HAP-1 (cell line): ENCODE measurements at regions not wholly inside any gene's neighbourhood (a gene's known extent, or its start where the extent isn't known, plus 50 kb on each side); places are given as distances from the start of the nearest gene placed in this dataset.

Experiments
- DNase-seq, 2 experiments: peaks; one replicate each; pipeline ENCODE4 v3.0.0-alpha.2; 2016 to 2020; ENCODE audit warnings: low spot score in 2 of 2
- H3K27me3 ChIP-seq: fragments of 250-450 bp; sonication (Bioruptor Pico); 2 replicates; pipeline ENCODE4 v1.5.1; 2020; ENCODE audit warnings: low read depth, mild to moderate bottlenecking, moderate library complexity
- H3K36me3 ChIP-seq: fragments of 250-450 bp; sonication (Bioruptor Pico); replicated peaks from 2 replicates; pipeline ENCODE4 v1.5.1; 2020; ENCODE audit warnings: mild to moderate bottlenecking
- H3K4me1 ChIP-seq: fragments of 250-450 bp; sonication (Bioruptor Pico); 2 replicates; pipeline ENCODE4 v1.5.1; 2020; ENCODE audit warnings: mild to moderate bottlenecking
- H3K4me3 ChIP-seq: fragments of 250-450 bp; sonication (Bioruptor Pico); 2 replicates; pipeline ENCODE4 v1.5.1; 2020; ENCODE audit warnings: mild to moderate bottlenecking, moderate library complexity
- H3K9me3 ChIP-seq: fragments of 250-450 bp; sonication (Bioruptor Pico); 2 replicates; pipeline ENCODE4 v1.5.1; 2020; ENCODE audit warnings: mild to moderate bottlenecking, moderate library complexity
- in situ Hi-C: fragments of 300-500 bp; cut with MboI; formaldehyde crosslinking; loops from 3 replicates; pipeline ENCODE4 v1.14.3; 2020; ENCODE audit warnings: low sequenced_read_pairs, inconsistent platforms, mixed read lengths

- in situ Hi-C loops, result no loop called here
- Histone ChIP-seq H3K36me3 (no peaks in the 10 kb centered on the region), H3K27me3 (no peaks in the 10 kb centered on the region), H3K9me3 (no peaks in the 10 kb centered on the region), H3K4me1 (peaks cover 14% of the 10 kb centered on the region), H3K4me3 (no peak overlapping the region)
- no peak for DNase-seq
These were observed 111.1 kb upstream of the RAP1B start for GRCh38 chr12:68499616-68500015.

GRCh38 chr12:68501226-68501625 is 109.5 kb upstream of the RAP1B start:
- Histone ChIP-seq H3K36me3 (no peaks in the 10 kb centered on the region), H3K27me3 (no peaks in the 10 kb centered on the region), H3K4me1 (peaks cover 10% of the 10 kb centered on the region), H3K9me3 (no peaks in the 10 kb centered on the region), H3K4me3 (no peak overlapping the region)
- no peak for DNase-seq
- in situ Hi-C loops, result no loop called here

GRCh38 chr12:68505970-68506369 is 104.7 kb upstream of the RAP1B start:
- in situ Hi-C loops, result no loop called here
- DNase-seq, result no peak
- Histone ChIP-seq H3K4me3 (no peak overlapping the region), H3K4me1 (no peaks in the 10 kb centered on the region), H3K36me3 (no peaks in the 10 kb centered on the region), H3K27me3 (no peaks in the 10 kb centered on the region), H3K9me3 (no peaks in the 10 kb centered on the region)

GRCh38 chr12:68506619-68507018 is 104.1 kb upstream of the RAP1B start:
- Histone ChIP-seq H3K4me3 (no peak overlapping the region), H3K27me3 (no peaks in the 10 kb centered on the region), H3K36me3 (no peaks in the 10 kb centered on the region), H3K4me1 (no peaks in the 10 kb centered on the region), H3K9me3 (no peaks in the 10 kb centered on the region)
- in situ Hi-C loops, result no loop called here
- DNase-seq, result no peak

- Histone ChIP-seq H3K4me1 (no peaks in the 10 kb centered on the region), H3K9me3 (no peaks in the 10 kb centered on the region), H3K4me3 (no peak overlapping the region), H3K27me3 (no peaks in the 10 kb centered on the region), H3K36me3 (no peaks in the 10 kb centered on the region)
- in situ Hi-C loops, result no loop called here
- DNase-seq, result no peak
These were observed 103.0 kb upstream of the RAP1B start for GRCh38 chr12:68507657-68508056.

- DNase-seq, result no peak
- Histone ChIP-seq H3K36me3 (no peaks in the 10 kb centered on the region), H3K4me3 (no peak overlapping the region), H3K4me1 (no peaks in the 10 kb centered on the region), H3K9me3 (no peaks in the 10 kb centered on the region), H3K27me3 (no peaks in the 10 kb centered on the region)
- in situ Hi-C loops, result no loop called here
These were observed 102.1 kb upstream of the RAP1B start for GRCh38 chr12:68508576-68508975.

- in situ Hi-C loops, result no loop called here
- no peaks in the 10 kb centered on the region for H3K4me1 ChIP-seq
- no peak overlapping the region for H3K4me3 ChIP-seq
- H3K27me3 ChIP-seq, result no peaks in the 10 kb centered on the region
- no peak for DNase-seq
- no peaks in the 10 kb centered on the region for H3K9me3 ChIP-seq
- no peaks in the 10 kb centered on the region for H3K36me3 ChIP-seq
These were observed 101.5 kb upstream of the RAP1B start for GRCh38 chr12:68509242-68509641.

GRCh38 chr12:68510397-68510796 is 100.3 kb upstream of the RAP1B start:
- in situ Hi-C loops, result no loop called here
- H3K9me3 ChIP-seq, result no peaks in the 10 kb centered on the region
- no peaks in the 10 kb centered on the region for H3K4me1 ChIP-seq
- H3K36me3 ChIP-seq, result no peaks in the 10 kb centered on the region
- no peak for DNase-seq
- no peak overlapping the region for H3K4me3 ChIP-seq
- H3K27me3 ChIP-seq, result no peaks in the 10 kb centered on the region

- no peaks in the 10 kb centered on the region for H3K9me3 ChIP-seq
- H3K4me3 ChIP-seq, result no peak overlapping the region
- peaks cover 4% of the 10 kb centered on the region for H3K27me3 ChIP-seq
- no peak for DNase-seq
- in situ Hi-C loops, result no loop called here
- H3K36me3 ChIP-seq, result no peaks in the 10 kb centered on the region
- no peaks in the 10 kb centered on the region for H3K4me1 ChIP-seq
These were observed 95.8 kb upstream of the RAP1B start for GRCh38 chr12:68514807-68515411.

- no peaks in the 10 kb centered on the region for H3K4me1 ChIP-seq
- no peak overlapping the region for H3K4me3 ChIP-seq
- H3K36me3 ChIP-seq, result no peaks in the 10 kb centered on the region
- H3K27me3 ChIP-seq, result peaks cover 4% of the 10 kb centered on the region
- no peak for DNase-seq
- in situ Hi-C loops, result no loop called here
- no peaks in the 10 kb centered on the region for H3K9me3 ChIP-seq
These were observed 94.9 kb upstream of the RAP1B start for GRCh38 chr12:68515793-68516192.

GRCh38 chr12:68521321-68521839 is 89.3 kb upstream of the RAP1B start:
- no peak for DNase-seq
- Histone ChIP-seq H3K36me3 (no peaks in the 10 kb centered on the region), H3K4me3 (no peak overlapping the region), H3K4me1 (no peaks in the 10 kb centered on the region), H3K9me3 (no peaks in the 10 kb centered on the region), H3K27me3 (peaks cover 4% of the 10 kb centered on the region)
- in situ Hi-C loops, result no loop called here

- Histone ChIP-seq H3K27me3 (peaks cover 4% of the 10 kb centered on the region), H3K36me3 (no peaks in the 10 kb centered on the region), H3K4me1 (no peaks in the 10 kb centered on the region), H3K4me3 (no peak overlapping the region), H3K9me3 (no peaks in the 10 kb centered on the region)
- in situ Hi-C loops, result no loop called here
- no peak for DNase-seq
These were observed 88.7 kb upstream of the RAP1B start for GRCh38 chr12:68521848-68522502.

GRCh38 chr12:68529466-68529865 is 81.2 kb upstream of the RAP1B start:
- H3K4me3 ChIP-seq, result no peak overlapping the region
- DNase-seq, result no peak

GRCh38 chr12:68529869-68530268 is 80.8 kb upstream of the RAP1B start:
- Histone ChIP-seq H3K27me3 (peaks cover 3% of the 10 kb centered on the region; the same call in 1 of the 2 replicates), H3K4me1 (no peaks in the 10 kb centered on the region), H3K9me3 (no peaks in the 10 kb centered on the region), H3K36me3 (no peaks in the 10 kb centered on the region), H3K4me3 (no peak overlapping the region)
- in situ Hi-C loops, result no loop called here
- no peak for DNase-seq

More at GRCh38 chr12:68529466-68529865, 81.2 kb upstream of the RAP1B start:
- H3K36me3 ChIP-seq, result no peaks in the 10 kb centered on the region
- no peaks in the 10 kb centered on the region for H3K4me1 ChIP-seq
- peaks cover 3% of the 10 kb centered on the region; the same call in 1 of the 2 replicates for H3K27me3 ChIP-seq
- in situ Hi-C loops, result no loop called here
- no peaks in the 10 kb centered on the region for H3K9me3 ChIP-seq
